Activated CD8-positive, alpha-beta T cell treated with anti-CD3 and anti-CD28 coated beads, Interleukin-2, amount 10 ng/mL, durations not matched to agents 7 days and 5 days (primary cell): ENCODE measurements at regions not wholly inside any gene's neighbourhood (a gene's known extent, or its start where the extent isn't known, plus 50 kb on each side); places are given as distances from the start of the nearest gene placed in this dataset.
"Not testable (repeated sequence)": the region's sequence is repeated elsewhere in the genome, so short reads cannot be mapped to it uniquely, and the experiment has no call there.

ENCODE experiments used
- ATAC-seq: fragments of 150-1000 bp; cut with Tn5 transposase; one replicate; pipeline ENCODE4 v1.10.0; 2021; ENCODE audit warnings: moderate library complexity
- CTCF ChIA-PET: fragments of 350-600 bp; sonication (Branson Sonifier 250); formaldehyde crosslinking; loops from one replicate; lab custom pipeline; 2021; ENCODE audit warnings: antibody characterized with exemption; lab: Charles Lee
- POLR2A ChIA-PET: fragments of 350-600 bp; sonication (Branson Sonifier 250); formaldehyde crosslinking; loops from one replicate; lab custom pipeline; 2021; ENCODE audit warnings: antibody characterized with exemption; lab: Charles Lee
- DNase-seq: peaks from one replicate; pipeline ENCODE4 v3.0.0-alpha.2; 2020
- H3K27ac Mint-ChIP-seq: one replicate; pipeline ENCODE4 v1.8.0; 2021; ENCODE audit warnings: mild to moderate bottlenecking, mixed read lengths
- H3K27me3 Mint-ChIP-seq: one replicate; pipeline ENCODE4 v1.8.0; 2021; ENCODE audit warnings: low read depth, mixed read lengths
- H3K36me3 Mint-ChIP-seq: one replicate; pipeline ENCODE4 v1.8.0; 2021; ENCODE audit warnings: low read depth, mixed read lengths
- H3K4me1 Mint-ChIP-seq: one replicate; pipeline ENCODE4 v1.8.0; 2021; ENCODE audit warnings: low read depth, mixed read lengths
- H3K4me3 Mint-ChIP-seq: one replicate; pipeline ENCODE4 v1.8.0; 2021; ENCODE audit warnings: mild to moderate bottlenecking, mixed read lengths
- H3K9me3 Mint-ChIP-seq: one replicate; pipeline ENCODE4 v1.8.0; 2022; ENCODE audit warnings: mixed read lengths; ENCODE audit not compliant: insufficient read depth

DNA sequence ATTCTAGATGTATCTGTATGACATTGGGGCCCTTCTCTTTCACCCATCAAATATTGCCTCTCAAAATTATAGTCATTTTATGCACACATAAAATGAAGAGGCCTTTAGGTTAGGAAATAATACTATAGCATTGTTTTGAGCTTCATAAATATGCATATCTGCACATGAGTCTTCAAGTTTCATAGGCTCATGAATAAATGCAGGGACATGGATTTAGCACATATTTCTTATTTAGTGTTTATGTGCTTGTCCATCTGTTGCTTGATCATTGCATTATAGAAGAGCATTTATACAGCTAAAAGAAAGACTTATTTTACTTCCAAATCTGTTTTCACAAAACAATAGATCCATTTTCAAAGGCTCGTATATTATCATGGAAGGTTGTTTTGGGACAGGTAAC, 455.8 kb downstream of the EPM2A start:
- no peaks in the 10 kb centered on the region for H3K9me3 Mint-ChIP-seq
- POLR2A ChIA-PET = no interaction called here
- CTCF ChIA-PET = interaction anchor here (1.5 kb wide), 1 partner anchor 9 kb away, joined by 3 read pairs; no protein-coding TSS in a partner anchor
- no peak overlapping the region for H3K4me3 Mint-ChIP-seq
- ATAC-seq (no peak), DNase-seq (no peak)
- H3K27ac Mint-ChIP-seq = no peak overlapping the region
- no peaks in the 10 kb centered on the region for H3K27me3 Mint-ChIP-seq
- H3K36me3 Mint-ChIP-seq = no peaks in the 10 kb centered on the region
- H3K4me1 Mint-ChIP-seq = no peaks in the 10 kb centered on the region

DNA sequence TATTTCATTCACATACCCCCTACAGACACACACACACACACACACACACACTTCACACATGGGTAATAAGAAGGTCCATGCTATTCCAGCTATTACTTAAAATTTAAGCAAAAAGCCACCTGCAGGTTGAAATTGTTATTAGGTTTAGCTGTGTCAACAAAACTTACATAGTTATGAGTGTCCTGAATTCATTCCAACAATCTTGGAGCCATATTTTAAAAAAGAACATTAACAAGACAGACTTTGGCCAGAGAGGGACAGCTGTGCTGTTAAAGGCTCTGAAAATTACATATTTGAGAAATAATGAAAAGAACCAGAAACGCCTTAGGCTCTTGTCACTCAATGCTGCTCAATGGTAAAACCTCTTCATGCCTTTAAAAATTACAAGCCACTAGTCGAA, 455.3 kb downstream of the EPM2A start:
- H3K4me3 Mint-ChIP-seq = no peak overlapping the region
- ATAC-seq (no peak), DNase-seq (no peak)
- no peaks in the 10 kb centered on the region for H3K9me3 Mint-ChIP-seq
- H3K27ac Mint-ChIP-seq = no peak overlapping the region
- H3K4me1 Mint-ChIP-seq = no peaks in the 10 kb centered on the region
- ChIA-PET CTCF (interaction anchor here (1.5 kb wide), 1 partner anchor 9 kb away, joined by 3 read pairs; no protein-coding TSS in a partner anchor), POLR2A (no interaction called here)
- H3K36me3 Mint-ChIP-seq = no peaks in the 10 kb centered on the region
- no peaks in the 10 kb centered on the region for H3K27me3 Mint-ChIP-seq

DNA sequence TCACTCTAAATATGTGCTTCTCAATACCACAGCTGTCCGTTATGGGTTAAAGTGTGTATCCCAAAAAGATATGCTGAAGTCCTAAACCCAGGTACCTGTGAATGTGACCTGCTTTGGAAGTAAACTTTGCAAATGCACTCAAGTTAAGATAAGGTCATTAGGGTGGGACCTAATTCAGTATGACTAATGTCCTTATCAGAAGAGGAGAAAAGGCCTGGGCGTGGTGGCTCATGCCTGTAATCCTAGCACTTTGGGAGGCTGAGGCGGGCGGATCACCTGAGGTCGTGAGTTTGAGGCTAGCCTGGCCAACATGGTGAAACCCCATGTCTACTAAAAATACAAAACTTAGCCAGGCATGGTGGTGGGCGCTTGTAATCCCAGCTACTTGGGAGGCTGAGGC, 452.1 kb downstream of the EPM2A start:
- ATAC-seq, H3K4me1 Mint-ChIP-seq, H3K27me3 Mint-ChIP-seq, DNase-seq, H3K9me3 Mint-ChIP-seq, H3K4me3 Mint-ChIP-seq, H3K27ac Mint-ChIP-seq, POLR2A ChIA-PET, H3K36me3 Mint-ChIP-seq, CTCF ChIA-PET: not testable (repeated sequence)

DNA sequence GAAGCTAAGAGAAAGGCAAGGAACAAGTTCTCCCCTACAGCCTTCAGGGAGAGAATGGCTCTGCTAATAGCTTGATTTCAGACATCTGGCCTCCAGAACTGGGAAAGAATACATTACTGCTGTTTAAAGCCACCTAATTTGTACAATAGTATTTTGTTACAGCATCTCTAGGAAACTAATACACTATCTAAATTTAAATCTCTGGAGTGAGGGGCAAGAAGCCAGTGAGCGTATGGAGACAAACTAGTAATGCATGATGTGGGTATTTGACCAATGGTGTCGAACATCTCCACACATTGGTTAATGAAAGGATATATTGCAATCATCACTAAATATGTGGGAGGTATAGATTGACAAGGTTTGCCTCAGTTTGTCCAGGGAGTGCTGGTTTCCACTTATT, 451.5 kb downstream of the EPM2A start:
- ATAC-seq = no peak
- Mint-ChIP-seq H3K27ac (no peak overlapping the region), H3K27me3 (no peaks in the 10 kb centered on the region), H3K4me1 (no peaks in the 10 kb centered on the region), H3K36me3 (no peaks in the 10 kb centered on the region), H3K4me3 (no peak overlapping the region), H3K9me3 (no peaks in the 10 kb centered on the region)
- ChIA-PET POLR2A (no interaction called here), CTCF (no interaction called here)
- no peak for DNase-seq

GRCh38 chr6:145286916-145287315, 448.4 kb downstream of the EPM2A start:
- CTCF ChIA-PET = no interaction called here
- H3K4me1 Mint-ChIP-seq = no peaks in the 10 kb centered on the region
- H3K9me3 Mint-ChIP-seq = no peaks in the 10 kb centered on the region
- H3K27ac Mint-ChIP-seq = no peak overlapping the region
- ATAC-seq (no peak), DNase-seq (no peak)
- H3K27me3 Mint-ChIP-seq = no peaks in the 10 kb centered on the region
- no peak overlapping the region for H3K4me3 Mint-ChIP-seq
- no peaks in the 10 kb centered on the region for H3K36me3 Mint-ChIP-seq
- POLR2A ChIA-PET = no interaction called here

- no peak for DNase-seq
- Mint-ChIP-seq H3K9me3 (no peaks in the 10 kb centered on the region), H3K4me3 (no peak overlapping the region), H3K27ac (no peak overlapping the region), H3K4me1 (no peaks in the 10 kb centered on the region), H3K27me3 (no peaks in the 10 kb centered on the region), H3K36me3 (no peaks in the 10 kb centered on the region)
- ATAC-seq = no peak
- ChIA-PET POLR2A (no interaction called here), CTCF (no interaction called here)
Observed at GRCh38 chr6:145289573-145289972, 445.7 kb downstream of the EPM2A start.

DNA sequence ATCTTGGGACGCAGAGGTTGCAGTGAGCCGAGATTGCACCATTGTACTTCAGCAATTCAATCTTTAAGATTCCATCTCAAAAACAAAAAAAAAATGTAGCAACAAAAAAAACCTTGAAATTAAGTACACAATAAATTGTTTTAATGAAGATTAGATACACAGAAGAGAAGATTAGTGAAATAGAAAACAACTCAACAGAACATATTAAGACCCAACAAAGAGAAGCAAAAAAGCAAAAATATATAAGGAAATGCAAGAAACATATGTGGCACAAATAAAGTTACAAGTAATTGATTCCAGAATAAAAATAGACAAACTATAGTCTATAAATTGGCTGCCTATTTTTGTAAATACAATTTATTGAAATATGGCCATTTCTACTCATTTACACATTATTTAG, 445.2 kb downstream of the EPM2A start:
- no peak overlapping the region for H3K4me3 Mint-ChIP-seq
- DNase-seq (no peak), ATAC-seq (no peak)
- H3K9me3 Mint-ChIP-seq = no peaks in the 10 kb centered on the region
- H3K36me3 Mint-ChIP-seq = no peaks in the 10 kb centered on the region
- no peaks in the 10 kb centered on the region for H3K4me1 Mint-ChIP-seq
- no peak overlapping the region for H3K27ac Mint-ChIP-seq
- no peaks in the 10 kb centered on the region for H3K27me3 Mint-ChIP-seq
- ChIA-PET CTCF (no interaction called here), POLR2A (no interaction called here)

DNA sequence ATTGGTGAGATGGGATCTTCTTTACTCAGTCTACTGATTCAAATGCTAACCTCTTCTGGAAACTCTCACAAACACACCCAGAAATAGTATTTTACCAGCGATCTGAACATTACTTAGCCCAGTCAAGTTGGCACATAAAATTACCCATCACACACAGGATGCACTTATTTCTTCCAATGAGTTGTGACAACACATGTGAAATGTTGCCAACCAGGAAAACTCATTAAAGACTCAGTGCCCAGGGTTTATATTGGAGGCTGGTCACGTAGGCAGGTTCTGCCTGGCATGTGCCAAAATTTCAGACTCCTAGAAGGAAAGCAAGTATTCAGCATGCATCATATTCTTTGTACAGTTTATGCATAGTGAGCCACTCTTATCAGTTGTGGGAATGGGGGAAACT, 443.3 kb downstream of the EPM2A start:
- ATAC-seq (no peak), DNase-seq (no peak)
- H3K36me3 Mint-ChIP-seq = no peaks in the 10 kb centered on the region
- H3K27ac Mint-ChIP-seq = no peak overlapping the region
- no peak overlapping the region for H3K4me3 Mint-ChIP-seq
- ChIA-PET CTCF (no interaction called here), POLR2A (no interaction called here)
- no peaks in the 10 kb centered on the region for H3K27me3 Mint-ChIP-seq
- H3K4me1 Mint-ChIP-seq = no peaks in the 10 kb centered on the region
- H3K9me3 Mint-ChIP-seq = no peaks in the 10 kb centered on the region

GRCh38 chr6:145294942-145295341, 440.4 kb downstream of the EPM2A start:
- Mint-ChIP-seq H3K4me1 (no peaks in the 10 kb centered on the region), H3K27ac (no peak overlapping the region), H3K27me3 (no peaks in the 10 kb centered on the region), H3K4me3 (no peak overlapping the region), H3K9me3 (no peaks in the 10 kb centered on the region), H3K36me3 (no peaks in the 10 kb centered on the region)
- no peak for DNase-seq
- POLR2A ChIA-PET = no interaction called here
- no peak for ATAC-seq
- CTCF ChIA-PET = no interaction called here

DNA sequence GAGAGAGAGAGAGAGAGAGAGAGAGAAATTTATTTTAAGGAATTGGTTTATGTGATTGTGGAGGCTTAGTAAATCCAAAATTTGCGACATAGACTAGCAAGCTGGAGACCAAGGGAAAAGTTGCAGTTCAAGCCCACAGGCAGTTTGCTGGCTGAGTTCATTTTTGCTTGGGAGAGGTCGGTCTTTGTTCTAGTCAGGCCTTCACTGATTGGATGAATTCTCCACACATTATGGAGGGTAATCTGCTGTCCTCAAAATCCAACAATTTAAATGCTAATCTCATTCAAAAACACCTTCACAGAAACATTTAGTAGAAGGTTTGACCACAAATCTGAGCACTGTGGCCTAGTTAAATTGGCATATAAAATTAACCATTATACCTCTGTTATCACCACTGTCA, 439.6 kb downstream of the EPM2A start:
- no peaks in the 10 kb centered on the region for H3K27me3 Mint-ChIP-seq
- no peaks in the 10 kb centered on the region for H3K9me3 Mint-ChIP-seq
- no peak overlapping the region for H3K4me3 Mint-ChIP-seq
- no peak overlapping the region for H3K27ac Mint-ChIP-seq
- DNase-seq (no peak), ATAC-seq (no peak)
- no peaks in the 10 kb centered on the region for H3K36me3 Mint-ChIP-seq
- ChIA-PET POLR2A (no interaction called here), CTCF (no interaction called here)
- no peaks in the 10 kb centered on the region for H3K4me1 Mint-ChIP-seq

DNA sequence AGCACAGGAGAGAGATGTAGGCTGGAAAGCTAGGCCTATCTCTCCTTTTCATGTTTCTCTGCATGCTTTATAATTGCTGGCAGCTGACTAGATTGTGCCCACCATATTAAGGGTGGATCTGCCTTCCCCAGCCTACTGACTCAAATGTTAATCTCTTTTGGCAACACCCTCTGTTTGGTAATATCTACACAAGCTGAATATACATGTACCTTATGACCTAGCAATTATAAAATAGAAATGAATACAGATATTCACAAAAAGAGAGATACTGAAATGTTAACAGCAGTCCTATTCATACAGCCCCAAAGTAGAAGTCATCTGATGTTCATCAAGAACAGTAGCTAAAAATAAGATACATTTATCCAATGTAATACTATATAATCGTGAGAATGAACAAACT, 429.6 kb downstream of the EPM2A start:
- no peak overlapping the region for H3K4me3 Mint-ChIP-seq
- H3K4me1 Mint-ChIP-seq = no peaks in the 10 kb centered on the region
- ChIA-PET CTCF (no interaction called here), POLR2A (no interaction called here)
- H3K27ac Mint-ChIP-seq = no peak overlapping the region
- no peaks in the 10 kb centered on the region for H3K36me3 Mint-ChIP-seq
- ATAC-seq (no peak), DNase-seq (no peak)
- H3K27me3 Mint-ChIP-seq = no peaks in the 10 kb centered on the region
- H3K9me3 Mint-ChIP-seq = no peaks in the 10 kb centered on the region

DNA sequence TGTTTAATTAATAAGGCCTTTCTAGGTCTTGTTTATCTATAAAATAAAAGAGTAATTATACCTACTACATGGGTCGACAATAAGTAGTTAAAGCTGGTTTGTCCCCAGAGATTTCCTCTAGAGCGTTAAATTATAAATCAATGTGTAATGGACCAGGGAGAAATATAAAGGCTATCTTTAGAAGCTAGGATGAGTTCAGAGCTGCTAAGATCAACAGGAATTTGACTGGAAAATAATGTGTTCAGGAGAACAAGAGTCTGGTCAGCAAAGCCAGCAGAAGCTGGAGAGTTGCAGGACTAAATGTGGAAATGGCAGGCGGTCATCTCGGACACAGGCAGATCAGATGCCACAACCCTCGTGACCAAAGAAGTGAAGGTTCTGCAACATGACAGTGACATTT, 428.8 kb downstream of the EPM2A start:
- no peak for DNase-seq
- ChIA-PET CTCF (no interaction called here), POLR2A (no interaction called here)
- Mint-ChIP-seq H3K9me3 (no peaks in the 10 kb centered on the region), H3K4me3 (no peak overlapping the region), H3K27me3 (no peaks in the 10 kb centered on the region), H3K4me1 (no peaks in the 10 kb centered on the region), H3K36me3 (no peaks in the 10 kb centered on the region), H3K27ac (no peak overlapping the region)
- no peak for ATAC-seq

GRCh38 chr6:145309842-145310535, 425.3 kb downstream of the EPM2A start:
- ChIA-PET POLR2A (no interaction called here), CTCF (no interaction called here)
- no peak overlapping the region for H3K27ac Mint-ChIP-seq
- H3K9me3 Mint-ChIP-seq = no peaks in the 10 kb centered on the region
- ATAC-seq (no peak), DNase-seq (no peak)
- no peaks in the 10 kb centered on the region for H3K4me1 Mint-ChIP-seq
- no peaks in the 10 kb centered on the region for H3K27me3 Mint-ChIP-seq
- H3K4me3 Mint-ChIP-seq = no peak overlapping the region
- H3K36me3 Mint-ChIP-seq = no peaks in the 10 kb centered on the region
